Lung (tissue), 11 donors: ENCODE measurements at regions not wholly inside any gene's neighbourhood (a gene's known extent, or its start where the extent isn't known, plus 50 kb on each side); places are given as distances from the start of the nearest gene placed in this dataset.

Experiments used
- ATAC-seq: fragments of 200-7000 bp; cut with Tn5 transposase; one replicate; pipeline ENCODE4 v1.9.1; 2020; ENCODE audit warnings: moderate number of reproducible peaks; ENCODE audit not compliant: insufficient read depth, low FRiP score
- DNase-seq, 3 donors: peaks; one replicate each; pipeline ENCODE4 v3.0.0-alpha.2; 2013 to 2017
- H3K27ac ChIP-seq, 2 donors: one replicate each; pipeline ENCODE4 v1.5.1; 2013; ENCODE audit warnings: mild to moderate bottlenecking in 2 of 2, moderate library complexity in 2 of 2, control low read depth in 1 of 2, inconsistent platforms in 1 of 2, low read depth in 1 of 2, low read length in 1 of 2
- H3K27me3 ChIP-seq, 3 donors: one replicate each; pipeline ENCODE4 v1.5.1; 2013; ENCODE audit warnings: low read length in 2 of 3; ENCODE audit not compliant: control insufficient read depth in 3 of 3, insufficient read depth in 3 of 3
- H3K36me3 ChIP-seq, 4 donors: one replicate each; pipeline ENCODE4 v1.5.1; 2013; ENCODE audit warnings: low read length in 4 of 4, mild to moderate bottlenecking in 1 of 4, moderate library complexity in 1 of 4; ENCODE audit not compliant: control insufficient read depth in 4 of 4, insufficient read depth in 4 of 4
- H3K4me1 ChIP-seq, 5 donors: one replicate each; pipeline ENCODE4 v1.5.1; 2013; ENCODE audit warnings: low read length in 5 of 5, mild to moderate bottlenecking in 2 of 5, moderate library complexity in 1 of 5; ENCODE audit not compliant: control insufficient read depth in 5 of 5, insufficient read depth in 5 of 5
- H3K4me3 ChIP-seq: one replicate; pipeline ENCODE4 v1.5.1; 2013; ENCODE audit warnings: mild to moderate bottlenecking, control low read depth, moderate library complexity
- H3K9ac ChIP-seq, 2 donors: one replicate each; pipeline ENCODE4 v1.5.1; 2013; ENCODE audit warnings: low read length in 2 of 2, control low read depth in 1 of 2; ENCODE audit not compliant: insufficient read depth in 1 of 2
- H3K9me3 ChIP-seq, 4 donors: one replicate each; pipeline ENCODE4 v1.5.1; 2013; ENCODE audit warnings: low read length in 3 of 4, mild to moderate bottlenecking in 1 of 4, moderate library complexity in 1 of 4; ENCODE audit not compliant: control insufficient read depth in 4 of 4, insufficient read depth in 3 of 4
- WGBS, 2 donors: extraction: QIAGEN DNeasy Blood & Tissue Kit; methylation state at CpG; one replicate each; pipeline ENCODE4 v1.1.7; 2013; 5-methylcytosine and 5-hydroxymethylcytosine counted together
- TF ChIP-seq, protein P1 (sequence below): IDR thresholded peaks from 2 replicates; pipeline ENCODE4 v1.5.1; 2012; ENCODE audit warnings: mild to moderate bottlenecking; ENCODE audit errors: control extremely low read depth, extremely low read depth
- donor health status: control.
- donor health status: control.
- donor health status: Bipolar disorder and iron deficiency.
- donor health status: healthy.
- donor health status: DM: yes; HTN: yes; CAD: no.

DNA sequence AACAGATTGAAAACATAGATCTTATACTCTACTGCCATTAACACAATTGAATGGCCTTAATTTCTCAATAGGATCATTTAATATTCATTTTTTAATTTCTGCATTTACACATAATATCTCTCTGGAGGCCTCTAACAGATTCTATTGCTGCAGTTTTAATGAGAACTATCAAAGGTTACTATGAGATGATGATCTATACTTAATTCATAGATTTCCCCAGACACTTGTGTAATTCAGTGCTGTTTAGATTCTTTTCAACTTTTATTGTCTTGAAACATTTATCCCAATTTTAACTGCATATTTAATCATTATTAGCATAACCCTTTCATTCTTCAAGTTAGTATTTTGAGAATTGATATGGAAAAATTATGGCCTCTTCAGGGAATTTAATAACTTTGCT, 1056.5 kb upstream of the CDH8 start:
- TF ChIP-seq, protein P1, sequence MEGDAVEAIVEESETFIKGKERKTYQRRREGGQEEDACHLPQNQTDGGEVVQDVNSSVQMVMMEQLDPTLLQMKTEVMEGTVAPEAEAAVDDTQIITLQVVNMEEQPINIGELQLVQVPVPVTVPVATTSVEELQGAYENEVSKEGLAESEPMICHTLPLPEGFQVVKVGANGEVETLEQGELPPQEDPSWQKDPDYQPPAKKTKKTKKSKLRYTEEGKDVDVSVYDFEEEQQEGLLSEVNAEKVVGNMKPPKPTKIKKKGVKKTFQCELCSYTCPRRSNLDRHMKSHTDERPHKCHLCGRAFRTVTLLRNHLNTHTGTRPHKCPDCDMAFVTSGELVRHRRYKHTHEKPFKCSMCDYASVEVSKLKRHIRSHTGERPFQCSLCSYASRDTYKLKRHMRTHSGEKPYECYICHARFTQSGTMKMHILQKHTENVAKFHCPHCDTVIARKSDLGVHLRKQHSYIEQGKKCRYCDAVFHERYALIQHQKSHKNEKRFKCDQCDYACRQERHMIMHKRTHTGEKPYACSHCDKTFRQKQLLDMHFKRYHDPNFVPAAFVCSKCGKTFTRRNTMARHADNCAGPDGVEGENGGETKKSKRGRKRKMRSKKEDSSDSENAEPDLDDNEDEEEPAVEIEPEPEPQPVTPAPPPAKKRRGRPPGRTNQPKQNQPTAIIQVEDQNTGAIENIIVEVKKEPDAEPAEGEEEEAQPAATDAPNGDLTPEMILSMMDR, result no peak
- no peaks in the 10 kb centered on the region for H3K27me3 ChIP-seq
- H3K9ac ChIP-seq, result no peak overlapping the region
- ATAC-seq (no peak), DNase-seq (no peak)
- no peak overlapping the region for H3K27ac ChIP-seq
- H3K4me1 ChIP-seq, result peaks cover 0 to 17% (median 0%) of the 10 kb centered on the region in 5 donors
- H3K4me3 ChIP-seq, result no peak overlapping the region
- H3K36me3 ChIP-seq, result no peaks in the 10 kb centered on the region
- H3K9me3 ChIP-seq, result no peaks in the 10 kb centered on the region

DNA sequence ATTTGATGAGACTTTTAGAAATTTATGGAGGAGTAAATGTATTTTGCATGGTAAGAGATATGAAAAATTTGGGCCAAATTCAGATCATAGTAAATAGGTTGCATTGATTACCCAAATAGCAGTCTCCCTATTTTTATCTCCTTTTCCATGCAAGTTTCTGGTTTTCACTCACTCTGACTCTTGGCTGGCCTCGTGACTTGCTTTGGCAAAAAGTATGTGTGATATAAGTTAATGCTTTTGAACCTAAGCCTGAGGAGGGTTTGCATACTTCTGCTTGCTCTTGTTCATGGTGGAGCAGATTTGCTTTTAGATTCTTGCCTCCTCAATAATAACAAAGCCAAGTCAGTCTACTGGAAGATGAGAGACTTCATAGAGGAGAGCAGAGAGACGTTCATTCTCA, 1045.9 kb upstream of the CDH8 start:
- no peaks in the 10 kb centered on the region for H3K9me3 ChIP-seq
- H3K36me3 ChIP-seq, result no peaks in the 10 kb centered on the region
- H3K27ac ChIP-seq, result no peak overlapping the region
- no peaks in the 10 kb centered on the region for H3K27me3 ChIP-seq
- TF ChIP-seq, protein P1, result no peak
- WGBS, 2 donors, result 68 to 78% methylated on average over 2 of the region's 2 CpGs
- no peak for ATAC-seq
- peak; percentile 16 to 65 (median 63) for DNase-seq
- no peak overlapping the region for H3K4me3 ChIP-seq
- peaks cover 0 to 27% (median 9%) of the 10 kb centered on the region in 5 donors for H3K4me1 ChIP-seq
- no peak overlapping the region for H3K9ac ChIP-seq

DNA sequence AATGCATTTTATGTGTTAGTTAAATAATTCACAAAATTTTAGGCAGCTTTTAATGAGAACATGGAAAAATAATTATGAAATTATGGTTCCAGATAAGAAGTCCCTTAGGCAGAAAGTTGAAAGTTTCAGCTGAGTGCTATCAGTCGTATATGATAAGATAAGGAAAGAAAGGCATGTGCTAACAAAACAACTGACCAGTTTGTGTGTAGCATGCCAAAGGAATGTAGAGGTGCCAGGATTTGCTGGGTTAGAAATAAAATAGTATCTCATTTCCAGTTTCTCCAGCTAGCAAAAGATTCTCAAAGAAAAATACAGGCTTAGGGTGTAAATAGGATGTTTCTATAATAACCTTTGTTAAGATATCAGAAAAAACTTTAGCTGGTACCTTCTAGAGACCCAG, 1044.5 kb upstream of the CDH8 start:
- ATAC-seq (no peak), DNase-seq (peak in 2 of 3 donors; percentile 62 to 72)
- H3K4me1 ChIP-seq, result peaks cover 0 to 27% (median 9%) of the 10 kb centered on the region in 5 donors
- no peaks in the 10 kb centered on the region for H3K27me3 ChIP-seq
- H3K36me3 ChIP-seq, result no peaks in the 10 kb centered on the region
- H3K27ac ChIP-seq, result no peak overlapping the region
- H3K4me3 ChIP-seq, result no peak overlapping the region
- 29 to 53% methylated on average over 1 of the region's 1 CpG for WGBS, 2 donors
- no peak overlapping the region for H3K9ac ChIP-seq
- peaks cover 0 to 2% (median 0%) of the 10 kb centered on the region in 4 donors for H3K9me3 ChIP-seq
- TF ChIP-seq, protein P1, result no peak

DNA sequence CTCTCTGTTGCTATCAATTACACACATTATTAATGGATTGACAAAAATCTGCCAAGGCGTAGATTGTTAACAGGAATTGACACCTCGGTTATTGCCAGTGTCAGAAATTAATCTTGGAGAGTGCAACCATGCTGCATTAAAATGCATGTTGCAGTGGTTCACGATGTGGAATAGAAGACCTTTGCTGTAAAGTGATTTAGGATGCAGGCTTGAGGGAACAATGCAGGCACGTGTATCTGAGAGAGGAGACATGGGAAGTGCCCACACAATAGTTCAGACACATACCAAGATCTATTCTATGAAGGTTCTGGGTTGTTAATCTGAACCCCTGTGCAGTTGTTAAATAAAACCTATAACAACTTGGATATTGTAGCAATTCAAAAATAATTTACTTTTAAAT, 1032.8 kb upstream of the CDH8 start:
- 56 to 69% methylated on average over 4 of the region's 4 CpGs for WGBS, 2 donors
- Histone ChIP-seq H3K4me1 (no peaks in the 10 kb centered on the region), H3K4me3 (no peak overlapping the region), H3K27me3 (no peaks in the 10 kb centered on the region), H3K27ac (no peak overlapping the region), H3K36me3 (no peaks in the 10 kb centered on the region), H3K9ac (no peak overlapping the region), H3K9me3 (no peaks in the 10 kb centered on the region)
- DNase-seq (no peak), ATAC-seq (no peak)
- TF ChIP-seq, protein P1, result no peak
